PFSK-1 (cell line): ENCODE measurements at regions not wholly inside any gene's neighbourhood (a gene's known extent, or its start where the extent isn't known, plus 50 kb on each side); places are given as distances from the start of the nearest gene placed in this dataset.

Source experiments
- FOXP2 ChIP-seq: optimal IDR thresholded peaks from 2 replicates; pipeline ENCODE3; 2011; ENCODE audit warnings: borderline replicate concordance, control low read depth, inconsistent platforms; ENCODE audit not compliant: insufficient read depth; ENCODE audit errors: extremely low read length, extremely low read depth
- POLR2AphosphoS5 ChIP-seq: IDR thresholded peaks from 2 replicates; pipeline ENCODE4 v1.6.1; 2012; ENCODE audit warnings: low read depth, mild to moderate bottlenecking, control low read depth, low read length, moderate library complexity
- REST ChIP-seq, 2 experiments: IDR thresholded peaks; 2 replicates each; pipeline versions ENCODE4 v1.6.1 to v1.8.0; 2011 to 2012; ENCODE audit warnings: low read depth in 2 of 2, low read length in 2 of 2, control low read depth in 1 of 2, inconsistent platforms in 1 of 2, mild to moderate bottlenecking in 1 of 2, moderate library complexity in 1 of 2; ENCODE audit not compliant: insufficient read depth in 1 of 2
- SIN3A ChIP-seq: IDR thresholded peaks from 2 replicates; pipeline ENCODE4 v1.6.1; 2012; ENCODE audit warnings: mild to moderate bottlenecking, low read length, moderate library complexity, borderline replicate concordance; ENCODE audit not compliant: insufficient read depth
- TAF1 ChIP-seq: IDR thresholded peaks from 2 replicates; pipeline ENCODE4 v1.6.1; 2012; ENCODE audit warnings: low read length, control low read depth, borderline replicate concordance; ENCODE audit not compliant: insufficient read depth

- TF ChIP-seq TAF1 (no peak), POLR2AphosphoS5 (peak; percentile 78)
Observed at GRCh38 chr6:165972139-165972802, 195.4 kb downstream of the TBXT start.

- no peak for TF ChIP-seq FOXP2
- TF ChIP-seq REST (IDR thresholded peaks at IDR 0.05; ENCODE audit: insufficient read depth in 1 of 2, low read depth in 2 of 2, low read length in 2 of 2), result no peak
- peak; percentile 56; the same call in 1 of the 2 replicates for TF ChIP-seq POLR2AphosphoS5
- TF ChIP-seq TAF1, result no peak
Observed at GRCh38 chr6:165971202-165971601, 196.4 kb downstream of the TBXT start.

GRCh38 chr6:165970001-165970400, 197.7 kb downstream of the TBXT start:
- TF ChIP-seq POLR2AphosphoS5, result peak; percentile 69
- peak; percentile 33; the same call in 1 of the 2 replicates for TF ChIP-seq TAF1
- no peak for TF ChIP-seq SIN3A

- TF ChIP-seq FOXP2 (no peak), POLR2AphosphoS5 (peak; percentile 48; the same call in 1 of the 2 replicates)
Observed at GRCh38 chr6:165969184-165969583, 198.5 kb downstream of the TBXT start.

- TF ChIP-seq POLR2AphosphoS5, result no peak
- TF ChIP-seq REST (IDR thresholded peaks at IDR 0.05; ENCODE audit: insufficient read depth in 1 of 2, low read depth in 2 of 2, low read length in 2 of 2), result no peak
- no peak for TF ChIP-seq TAF1
- TF ChIP-seq SIN3A, result no peak
- TF ChIP-seq FOXP2, result no peak
Observed at GRCh38 chr6:165968408-165968807, 199.2 kb downstream of the TBXT start.

GRCh38 chr6:165967810-165968407, 199.7 kb downstream of the TBXT start:
- TF ChIP-seq POLR2AphosphoS5, result peak; percentile 51; the same call in 1 of the 2 replicates
- no peak for TF ChIP-seq SIN3A

GRCh38 chr6:165963750-165964149, 203.9 kb downstream of the TBXT start:
- TF ChIP-seq REST (IDR thresholded peaks at IDR 0.05; ENCODE audit: insufficient read depth in 1 of 2, low read depth in 2 of 2, low read length in 2 of 2) (no peak), POLR2AphosphoS5 (peak; percentile 43; the same call in 1 of the 2 replicates), TAF1 (no peak), SIN3A (no peak)
